ENCODE measurements at regions not wholly inside any gene's neighbourhood (a gene's known extent, or its start where the extent isn't known, plus 50 kb on each side); places are given as distances from the start of the nearest gene placed in this dataset.

DNA sequence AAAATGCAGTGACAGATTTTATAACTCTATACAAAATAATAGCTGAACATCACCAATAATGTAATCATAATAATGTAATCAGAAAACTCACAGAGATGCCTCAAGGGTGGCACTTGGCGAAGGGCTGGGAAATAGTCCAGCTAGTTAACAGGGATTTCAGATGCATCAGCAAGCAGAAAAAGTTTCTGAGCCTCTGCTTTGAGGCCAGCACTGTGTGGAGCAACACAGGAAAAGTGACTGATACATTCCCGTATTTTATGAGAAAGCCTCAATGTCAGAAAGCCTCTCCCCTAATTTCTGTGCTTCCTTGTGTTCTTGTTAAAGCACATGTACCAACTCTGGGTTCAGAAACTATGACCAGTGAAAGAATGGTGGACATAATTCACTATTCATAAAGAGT lies 304.8 kb downstream of the VPS13C start:
- TF ChIP-seq, protein P1, sequence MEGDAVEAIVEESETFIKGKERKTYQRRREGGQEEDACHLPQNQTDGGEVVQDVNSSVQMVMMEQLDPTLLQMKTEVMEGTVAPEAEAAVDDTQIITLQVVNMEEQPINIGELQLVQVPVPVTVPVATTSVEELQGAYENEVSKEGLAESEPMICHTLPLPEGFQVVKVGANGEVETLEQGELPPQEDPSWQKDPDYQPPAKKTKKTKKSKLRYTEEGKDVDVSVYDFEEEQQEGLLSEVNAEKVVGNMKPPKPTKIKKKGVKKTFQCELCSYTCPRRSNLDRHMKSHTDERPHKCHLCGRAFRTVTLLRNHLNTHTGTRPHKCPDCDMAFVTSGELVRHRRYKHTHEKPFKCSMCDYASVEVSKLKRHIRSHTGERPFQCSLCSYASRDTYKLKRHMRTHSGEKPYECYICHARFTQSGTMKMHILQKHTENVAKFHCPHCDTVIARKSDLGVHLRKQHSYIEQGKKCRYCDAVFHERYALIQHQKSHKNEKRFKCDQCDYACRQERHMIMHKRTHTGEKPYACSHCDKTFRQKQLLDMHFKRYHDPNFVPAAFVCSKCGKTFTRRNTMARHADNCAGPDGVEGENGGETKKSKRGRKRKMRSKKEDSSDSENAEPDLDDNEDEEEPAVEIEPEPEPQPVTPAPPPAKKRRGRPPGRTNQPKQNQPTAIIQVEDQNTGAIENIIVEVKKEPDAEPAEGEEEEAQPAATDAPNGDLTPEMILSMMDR (IDR thresholded peaks at IDR 0.05), result no peak
- no peak for TF ChIP-seq POLR2A (IDR thresholded peaks at IDR 0.05)
